ENCODE measurements at regions not wholly inside any gene's neighbourhood (a gene's known extent, or its start where the extent isn't known, plus 50 kb on each side); places are given as distances from the start of the nearest gene placed in this dataset.

DNA sequence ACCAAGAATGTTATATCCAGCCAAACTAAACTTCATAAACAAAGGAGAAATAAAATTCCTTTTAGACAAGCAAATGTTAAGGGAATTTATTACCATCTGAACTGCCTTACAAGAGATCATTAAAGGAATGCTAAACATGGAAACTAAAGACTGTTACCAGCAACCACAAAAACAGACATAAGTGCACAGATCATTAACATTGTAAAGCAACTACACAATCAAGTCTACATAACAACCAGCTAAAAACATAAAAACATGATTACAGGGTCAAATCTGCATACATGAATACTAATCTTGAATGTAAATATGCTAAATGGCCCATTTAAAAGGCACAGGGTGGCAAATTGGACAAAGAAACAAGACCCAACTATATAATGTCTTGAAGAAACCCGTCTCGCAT is 211.0 kb upstream of the PBX1 start:
- TF ChIP-seq, protein P1, sequence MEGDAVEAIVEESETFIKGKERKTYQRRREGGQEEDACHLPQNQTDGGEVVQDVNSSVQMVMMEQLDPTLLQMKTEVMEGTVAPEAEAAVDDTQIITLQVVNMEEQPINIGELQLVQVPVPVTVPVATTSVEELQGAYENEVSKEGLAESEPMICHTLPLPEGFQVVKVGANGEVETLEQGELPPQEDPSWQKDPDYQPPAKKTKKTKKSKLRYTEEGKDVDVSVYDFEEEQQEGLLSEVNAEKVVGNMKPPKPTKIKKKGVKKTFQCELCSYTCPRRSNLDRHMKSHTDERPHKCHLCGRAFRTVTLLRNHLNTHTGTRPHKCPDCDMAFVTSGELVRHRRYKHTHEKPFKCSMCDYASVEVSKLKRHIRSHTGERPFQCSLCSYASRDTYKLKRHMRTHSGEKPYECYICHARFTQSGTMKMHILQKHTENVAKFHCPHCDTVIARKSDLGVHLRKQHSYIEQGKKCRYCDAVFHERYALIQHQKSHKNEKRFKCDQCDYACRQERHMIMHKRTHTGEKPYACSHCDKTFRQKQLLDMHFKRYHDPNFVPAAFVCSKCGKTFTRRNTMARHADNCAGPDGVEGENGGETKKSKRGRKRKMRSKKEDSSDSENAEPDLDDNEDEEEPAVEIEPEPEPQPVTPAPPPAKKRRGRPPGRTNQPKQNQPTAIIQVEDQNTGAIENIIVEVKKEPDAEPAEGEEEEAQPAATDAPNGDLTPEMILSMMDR (IDR thresholded peaks at IDR 0.05) = no peak
- TF ChIP-seq, protein P2, sequence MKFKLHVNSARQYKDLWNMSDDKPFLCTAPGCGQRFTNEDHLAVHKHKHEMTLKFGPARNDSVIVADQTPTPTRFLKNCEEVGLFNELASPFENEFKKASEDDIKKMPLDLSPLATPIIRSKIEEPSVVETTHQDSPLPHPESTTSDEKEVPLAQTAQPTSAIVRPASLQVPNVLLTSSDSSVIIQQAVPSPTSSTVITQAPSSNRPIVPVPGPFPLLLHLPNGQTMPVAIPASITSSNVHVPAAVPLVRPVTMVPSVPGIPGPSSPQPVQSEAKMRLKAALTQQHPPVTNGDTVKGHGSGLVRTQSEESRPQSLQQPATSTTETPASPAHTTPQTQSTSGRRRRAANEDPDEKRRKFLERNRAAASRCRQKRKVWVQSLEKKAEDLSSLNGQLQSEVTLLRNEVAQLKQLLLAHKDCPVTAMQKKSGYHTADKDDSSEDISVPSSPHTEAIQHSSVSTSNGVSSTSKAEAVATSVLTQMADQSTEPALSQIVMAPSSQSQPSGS (CRISPR knock-in tag; IDR thresholded peaks at IDR 0.05; ENCODE audit: borderline replicate concordance, low read depth) = no peak

All from WTC11 (cell line).